ENCODE measurements at regions not wholly inside any gene's neighbourhood (a gene's known extent, or its start where the extent isn't known, plus 50 kb on each side); places are given as distances from the start of the nearest gene placed in this dataset.

GRCh38 chr10:129042776-129043595 lies 424.1 kb upstream of the MGMT start:
- no peak for TF ChIP-seq CTCF (IDR thresholded peaks at IDR 0.05; ENCODE audit: low read depth, low read length, missing control alignments)
- no peak overlapping the region for H3K4me3 ChIP-seq (replicated peaks; ENCODE audit: low read depth, low read length)
- no peak for DNase-seq (ENCODE audit: extremely low read depth, low read depth)

GRCh38 chr10:129043691-129044090 lies 423.4 kb upstream of the MGMT start:
- H3K4me3 ChIP-seq (replicated peaks; ENCODE audit: low read depth, low read length): no peak overlapping the region
- DNase-seq (ENCODE audit: extremely low read depth, low read depth): no peak
- TF ChIP-seq CTCF (IDR thresholded peaks at IDR 0.05; ENCODE audit: low read depth, low read length, missing control alignments): no peak

GRCh38 chr10:129045599-129045998 lies 421.4 kb upstream of the MGMT start:
- DNase-seq (ENCODE audit: extremely low read depth, low read depth): no peak
- H3K4me3 ChIP-seq (replicated peaks; ENCODE audit: low read depth, low read length): no peak overlapping the region
- TF ChIP-seq CTCF (IDR thresholded peaks at IDR 0.05; ENCODE audit: low read depth, low read length, missing control alignments): no peak

GRCh38 chr10:129046065-129046681 lies 420.9 kb upstream of the MGMT start:
- no peak for TF ChIP-seq CTCF (IDR thresholded peaks at IDR 0.05; ENCODE audit: low read depth, low read length, missing control alignments)
- H3K4me3 ChIP-seq (replicated peaks; ENCODE audit: low read depth, low read length): no peak overlapping the region
- DNase-seq (ENCODE audit: extremely low read depth, low read depth): no peak

GRCh38 chr10:129046962-129047361 lies 420.1 kb upstream of the MGMT start:
- H3K4me3 ChIP-seq (replicated peaks; ENCODE audit: low read depth, low read length): no peak overlapping the region
- no peak for DNase-seq (ENCODE audit: extremely low read depth, low read depth)
- TF ChIP-seq CTCF (IDR thresholded peaks at IDR 0.05; ENCODE audit: low read depth, low read length, missing control alignments): no peak

- no peak for TF ChIP-seq CTCF (IDR thresholded peaks at IDR 0.05; ENCODE audit: low read depth, low read length, missing control alignments)
- no peak overlapping the region for H3K4me3 ChIP-seq (replicated peaks; ENCODE audit: low read depth, low read length)
- no peak for DNase-seq (ENCODE audit: extremely low read depth, low read depth)
Observed at GRCh38 chr10:129047600-129047999, 419.4 kb upstream of the MGMT start.

Measured in HFF-Myc (cell line).